HG03159 (cell line): ENCODE measurements at regions not wholly inside any gene's neighbourhood (a gene's known extent, or its start where the extent isn't known, plus 50 kb on each side); places are given as distances from the start of the nearest gene placed in this dataset.
"Not testable (repeated sequence)": the region's sequence is repeated elsewhere in the genome, so short reads cannot be mapped to it uniquely, and the experiment has no call there.

Source experiments
- ATAC-seq: cut with Tn5 transposase; IDR thresholded peaks from one replicate; pipeline ENCODE4 v1.9.1; 2021; ENCODE audit warnings: mild to moderate bottlenecking, moderate library complexity; ENCODE audit not compliant: unreplicated experiment

- ATAC-seq, result no peak
These were observed 466.6 kb upstream of the ERCC4 start for GRCh38 chr16:13453325-13453724.

GRCh38 chr16:13453938-13454553, 465.9 kb upstream of the ERCC4 start:
- no peak for ATAC-seq

- ATAC-seq, result no peak
These were observed 456.3 kb upstream of the ERCC4 start for GRCh38 chr16:13463619-13464018.

- no peak for ATAC-seq
These were observed 448.9 kb upstream of the ERCC4 start for GRCh38 chr16:13471036-13471435.

GRCh38 chr16:13478991-13479390, 441.0 kb upstream of the ERCC4 start:
- no peak for ATAC-seq

- ATAC-seq, result no peak
These were observed 440.4 kb upstream of the ERCC4 start for GRCh38 chr16:13479549-13479948.

GRCh38 chr16:13480801-13481200, 439.2 kb upstream of the ERCC4 start:
- ATAC-seq, result no peak

GRCh38 chr16:13483121-13483520, 436.8 kb upstream of the ERCC4 start:
- no peak for ATAC-seq

GRCh38 chr16:13489416-13489815, 430.5 kb upstream of the ERCC4 start:
- not testable (repeated sequence) for ATAC-seq

- no peak for ATAC-seq
These were observed 427.9 kb upstream of the ERCC4 start for GRCh38 chr16:13492046-13492445.

GRCh38 chr16:13503960-13504635, 415.9 kb upstream of the ERCC4 start:
- ATAC-seq, result no peak

GRCh38 chr16:13507530-13507929, 412.4 kb upstream of the ERCC4 start:
- ATAC-seq, result no peak

- no peak for ATAC-seq
These were observed 409.4 kb upstream of the ERCC4 start for GRCh38 chr16:13510425-13511151.

GRCh38 chr16:13517841-13518240, 402.1 kb upstream of the ERCC4 start:
- ATAC-seq, result no peak

GRCh38 chr16:13519871-13520270, 400.1 kb upstream of the ERCC4 start:
- no peak for ATAC-seq

GRCh38 chr16:13521356-13521755, 398.6 kb upstream of the ERCC4 start:
- ATAC-seq, result no peak

- ATAC-seq, result no peak
These were observed 392.6 kb upstream of the ERCC4 start for GRCh38 chr16:13527332-13527731.

GRCh38 chr16:13528691-13529090, 391.3 kb upstream of the ERCC4 start:
- ATAC-seq, result no peak

GRCh38 chr16:13529193-13529982, 390.6 kb upstream of the ERCC4 start:
- ATAC-seq, result no peak

- ATAC-seq, result no peak
These were observed 379.2 kb upstream of the ERCC4 start for GRCh38 chr16:13540771-13541170.

- no peak for ATAC-seq
These were observed 377.7 kb upstream of the ERCC4 start for GRCh38 chr16:13542284-13542683.
